Keratinocyte (primary cell): ENCODE measurements at regions not wholly inside any gene's neighbourhood (a gene's known extent, or its start where the extent isn't known, plus 50 kb on each side); places are given as distances from the start of the nearest gene placed in this dataset.

Source experiments
- DNase-seq: peaks from one replicate; pipeline ENCODE4 v3.0.0-alpha.2; 2011; ENCODE audit warnings: low read depth, missing footprints, low spot score
- FAIRE-seq: peaks from 2 replicates; lab custom pipeline; 2011; peaks lifted over from hg19 to GRCh38; lab: Jason Lieb, UNC
- H2AFZ ChIP-seq: 2 replicates; pipeline ENCODE4 v1.6.0; 2012; ENCODE audit warnings: low read length, control low read depth, inconsistent platforms; ENCODE audit not compliant: control insufficient read depth
- H3K27ac ChIP-seq: 2 replicates; pipeline ENCODE4 v1.5.1; 2011; ENCODE audit warnings: low read length; ENCODE audit not compliant: control insufficient read depth, insufficient read depth
- H3K27me3 ChIP-seq: 3 replicates; pipeline ENCODE4 v1.6.0; 2011; ENCODE audit warnings: low read length; ENCODE audit not compliant: control insufficient read depth, insufficient read depth; ENCODE audit errors: extremely low read depth
- H3K36me3 ChIP-seq, 2 experiments: 2 replicates in 1 of 2; 3 replicates in 1 of 2; pipeline ENCODE4 v1.5.1; 2011; ENCODE audit warnings: low read length in 2 of 2, mild to moderate bottlenecking in 1 of 2; ENCODE audit not compliant: control insufficient read depth in 2 of 2, insufficient read depth in 2 of 2; ENCODE audit errors: extremely low read depth in 1 of 2
- H3K4me1 ChIP-seq: 3 replicates; pipeline ENCODE4 v1.5.1; 2011; ENCODE audit warnings: low read length; ENCODE audit not compliant: control insufficient read depth, insufficient read depth; ENCODE audit errors: extremely low read depth
- H3K4me2 ChIP-seq: 3 replicates; pipeline ENCODE4 v1.6.0; 2011; ENCODE audit warnings: low read depth, low read length; ENCODE audit not compliant: control insufficient read depth, insufficient read depth; ENCODE audit errors: extremely low read depth
- H3K4me3 ChIP-seq, 3 experiments: fragments of 200-600 bp in 1 of 3; sonication (generic) in 1 of 3; 2 replicates in 2 of 3; 3 replicates in 1 of 3; pipeline ENCODE4 v1.5.1; 2011 to 2016; ENCODE audit warnings: low read length in 3 of 3, mild to moderate bottlenecking in 3 of 3, control low read depth in 2 of 3, inconsistent platforms in 1 of 3, low read depth in 1 of 3, mixed read lengths in 1 of 3, mixed run types in 1 of 3, moderate library complexity in 1 of 3; ENCODE audit not compliant: control insufficient read depth in 2 of 3, insufficient read depth in 2 of 3; ENCODE audit errors: extremely low read depth in 1 of 3
- H3K79me2 ChIP-seq: 2 replicates; pipeline ENCODE4 v1.6.0; 2012; ENCODE audit warnings: low read length; ENCODE audit not compliant: control insufficient read depth, insufficient read depth
- H3K9ac ChIP-seq: 3 replicates; pipeline ENCODE4 v1.6.0; 2011; ENCODE audit warnings: low read length; ENCODE audit not compliant: control insufficient read depth, insufficient read depth; ENCODE audit errors: extremely low read depth
- H3K9me1 ChIP-seq: 3 replicates; pipeline ENCODE4 v1.6.0; 2011; ENCODE audit warnings: low read length; ENCODE audit not compliant: control insufficient read depth, insufficient read depth; ENCODE audit errors: extremely low read depth
- H3K9me3 ChIP-seq: 2 replicates; pipeline ENCODE4 v1.5.1; 2012; ENCODE audit warnings: low read depth, low read length; ENCODE audit not compliant: control insufficient read depth
- H4K20me1 ChIP-seq: 3 replicates; pipeline ENCODE4 v1.6.0; 2011; ENCODE audit warnings: low read length; ENCODE audit not compliant: control insufficient read depth, insufficient read depth; ENCODE audit errors: extremely low read depth
- EZH2 ChIP-seq: IDR thresholded peaks from one replicate; pipeline ENCODE4 v1.6.1; 2012; ENCODE audit warnings: inconsistent platforms, mild to moderate bottlenecking, low read length, moderate library complexity
- dilution Hi-C: fragments of 300-500 bp; cut with MboI; formaldehyde crosslinking; loops from one replicate; pipeline ENCODE4 v1.7.0; 2020; ENCODE audit warnings: low sequenced_read_pairs; ENCODE audit not compliant: extremely low pct_ligation_motif_present
- TF ChIP-seq, protein P1 (sequence below), 3 experiments: IDR thresholded peaks in 1 of 3; conservative IDR thresholded peaks in 1 of 3; optimal IDR thresholded peaks in 1 of 3; 2 replicates in 2 of 3; 3 replicates in 1 of 3; pipeline versions ENCODE3 to v1.5.1; 2011; ENCODE audit warnings: low read length in 3 of 3, mild to moderate bottlenecking in 3 of 3, moderate library complexity in 2 of 3, control low read depth in 1 of 3, inconsistent platforms in 1 of 3; ENCODE audit not compliant: insufficient read depth in 2 of 3; ENCODE audit errors: extremely low read depth in 1 of 3

DNA sequence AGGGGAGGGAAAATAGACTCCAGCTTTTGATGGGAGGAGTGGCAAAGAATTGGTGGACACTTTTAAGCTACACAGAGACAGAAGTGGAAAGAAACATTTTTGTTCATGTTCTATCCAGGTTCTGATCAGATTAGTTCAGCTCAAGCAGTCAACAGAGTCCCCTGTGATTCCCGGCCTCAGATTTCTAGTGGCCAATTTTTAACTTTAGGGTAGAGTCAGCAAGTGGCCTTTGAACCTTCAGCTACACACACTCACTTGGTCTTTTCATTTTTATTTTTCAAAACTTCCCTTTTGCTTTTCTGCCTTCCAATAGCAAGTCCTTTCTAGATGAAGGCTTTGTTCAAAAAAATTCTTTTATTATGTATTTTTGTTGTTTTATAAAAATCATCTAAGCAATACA is 169.2 kb upstream of the RPS6KA3 start:
- FAIRE-seq (no peak), DNase-seq (no peak)
- Histone ChIP-seq H3K4me3 (no peak overlapping the region), H3K9me3 (no peaks in the 10 kb centered on the region), H3K9me1 (no peaks in the 10 kb centered on the region), H3K27ac (no peak overlapping the region), H2AFZ (no peak overlapping the region), H3K4me2 (no peak overlapping the region), H3K79me2 (no peaks in the 10 kb centered on the region), H3K36me3 (no peaks in the 10 kb centered on the region), H3K27me3 (no peaks in the 10 kb centered on the region), H4K20me1 (no peaks in the 10 kb centered on the region), H3K9ac (no peak overlapping the region), H3K4me1 (no peaks in the 10 kb centered on the region)
- dilution Hi-C loops, result no loop called here
- TF ChIP-seq, protein P1, sequence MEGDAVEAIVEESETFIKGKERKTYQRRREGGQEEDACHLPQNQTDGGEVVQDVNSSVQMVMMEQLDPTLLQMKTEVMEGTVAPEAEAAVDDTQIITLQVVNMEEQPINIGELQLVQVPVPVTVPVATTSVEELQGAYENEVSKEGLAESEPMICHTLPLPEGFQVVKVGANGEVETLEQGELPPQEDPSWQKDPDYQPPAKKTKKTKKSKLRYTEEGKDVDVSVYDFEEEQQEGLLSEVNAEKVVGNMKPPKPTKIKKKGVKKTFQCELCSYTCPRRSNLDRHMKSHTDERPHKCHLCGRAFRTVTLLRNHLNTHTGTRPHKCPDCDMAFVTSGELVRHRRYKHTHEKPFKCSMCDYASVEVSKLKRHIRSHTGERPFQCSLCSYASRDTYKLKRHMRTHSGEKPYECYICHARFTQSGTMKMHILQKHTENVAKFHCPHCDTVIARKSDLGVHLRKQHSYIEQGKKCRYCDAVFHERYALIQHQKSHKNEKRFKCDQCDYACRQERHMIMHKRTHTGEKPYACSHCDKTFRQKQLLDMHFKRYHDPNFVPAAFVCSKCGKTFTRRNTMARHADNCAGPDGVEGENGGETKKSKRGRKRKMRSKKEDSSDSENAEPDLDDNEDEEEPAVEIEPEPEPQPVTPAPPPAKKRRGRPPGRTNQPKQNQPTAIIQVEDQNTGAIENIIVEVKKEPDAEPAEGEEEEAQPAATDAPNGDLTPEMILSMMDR (optimal IDR thresholded peaks at IDR 0.05 in 1 of 3, IDR thresholded peaks at IDR 0.05 in 1 of 3, conservative IDR thresholded peaks at IDR 0.05 in 1 of 3; ENCODE audit: extremely low read depth in 1 of 3, insufficient read depth in 2 of 3, low read length in 3 of 3), result no peak
- no peak for TF ChIP-seq EZH2

DNA sequence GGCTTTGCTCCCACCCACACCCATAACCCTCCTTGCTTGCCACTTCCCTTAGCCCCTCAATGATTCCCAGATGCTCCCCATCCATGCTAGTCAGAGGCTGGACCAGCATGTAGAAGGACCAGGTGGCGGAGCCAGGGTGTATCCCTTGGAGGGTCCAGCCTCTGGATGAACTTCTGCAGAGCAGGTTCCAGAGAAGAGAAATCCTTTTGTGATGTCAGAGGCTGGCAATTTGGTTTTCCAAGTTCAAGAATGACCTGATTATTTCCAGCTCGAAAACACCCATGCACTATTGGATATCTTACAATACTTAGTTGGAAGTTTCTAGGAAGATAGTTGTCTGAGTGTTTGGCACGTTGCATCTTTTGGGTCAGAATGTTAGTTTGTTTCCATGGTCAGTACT is 168.3 kb upstream of the RPS6KA3 start:
- Histone ChIP-seq H3K27me3 (no peaks in the 10 kb centered on the region), H3K36me3 (no peaks in the 10 kb centered on the region), H2AFZ (no peak overlapping the region), H4K20me1 (no peaks in the 10 kb centered on the region), H3K9me3 (no peaks in the 10 kb centered on the region), H3K27ac (no peak overlapping the region), H3K4me1 (no peaks in the 10 kb centered on the region), H3K9me1 (no peaks in the 10 kb centered on the region), H3K79me2 (no peaks in the 10 kb centered on the region), H3K9ac (no peak overlapping the region), H3K4me2 (no peak overlapping the region), H3K4me3 (no peak overlapping the region)
- TF ChIP-seq, protein P1 (optimal IDR thresholded peaks at IDR 0.05 in 1 of 3, IDR thresholded peaks at IDR 0.05 in 1 of 3, conservative IDR thresholded peaks at IDR 0.05 in 1 of 3; ENCODE audit: extremely low read depth in 1 of 3, insufficient read depth in 2 of 3, low read length in 3 of 3), result no peak
- TF ChIP-seq EZH2, result no peak
- no peak for DNase-seq
- dilution Hi-C loops, result no loop called here
- no peak for FAIRE-seq
